Astrocyte of the cerebellum (primary cell): ENCODE measurements at regions not wholly inside any gene's neighbourhood (a gene's known extent, or its start where the extent isn't known, plus 50 kb on each side); places are given as distances from the start of the nearest gene placed in this dataset.
"Not testable (repeated sequence)": the region's sequence is repeated elsewhere in the genome, so short reads cannot be mapped to it uniquely, and the experiment has no call there.

Source experiments
- DNase-seq: peaks from one replicate; pipeline ENCODE4 v3.0.0-alpha.2; 2011; ENCODE audit warnings: low read depth
- H3K4me3 ChIP-seq: 2 replicates; pipeline ENCODE4 v1.5.1; 2011; ENCODE audit warnings: mild to moderate bottlenecking, low read depth, low read length, moderate library complexity
- CTCF ChIP-seq: IDR thresholded peaks from 2 replicates; pipeline ENCODE4 v1.5.1; 2012; ENCODE audit warnings: low read length, low read depth, moderate library complexity, mild to moderate bottlenecking; ENCODE audit errors: missing control alignments
- in situ Hi-C: cut with HindIII; loops from 2 replicates; pipeline ENCODE4 v1.10.0; 2017; ENCODE audit warnings: low sequenced_read_pairs

GRCh38 chr22:34842630-34843029 is 223.3 kb upstream of the ISX start:
- no peak overlapping the region for H3K4me3 ChIP-seq
- in situ Hi-C loops: no loop called here
- DNase-seq: no peak
- TF ChIP-seq CTCF: no peak

GRCh38 chr22:34843743-34844142 is 222.2 kb upstream of the ISX start:
- DNase-seq, H3K4me3 ChIP-seq, in situ Hi-C loops: not testable (repeated sequence)

GRCh38 chr22:34845391-34845790 is 220.6 kb upstream of the ISX start:
- no peak for TF ChIP-seq CTCF

GRCh38 chr22:34847072-34847471 is 218.9 kb upstream of the ISX start:
- H3K4me3 ChIP-seq: no peak overlapping the region
- no peak for TF ChIP-seq CTCF
- DNase-seq: no peak
- in situ Hi-C loops: no loop called here

More at GRCh38 chr22:34845391-34845790, 220.6 kb upstream of the ISX start:
- in situ Hi-C loops: no loop called here
- no peak for DNase-seq
- no peak overlapping the region for H3K4me3 ChIP-seq

- TF ChIP-seq CTCF: no peak
- in situ Hi-C loops: no loop called here
- H3K4me3 ChIP-seq: no peak overlapping the region
- DNase-seq: no peak
Measured at GRCh38 chr22:34849965-34850364, 216.0 kb upstream of the ISX start.

- H3K4me3 ChIP-seq: no peak overlapping the region
- no peak for TF ChIP-seq CTCF
- in situ Hi-C loops: no loop called here
- DNase-seq: no peak
Measured at GRCh38 chr22:34851918-34852662, 213.9 kb upstream of the ISX start.

- H3K4me3 ChIP-seq: no peak overlapping the region
- in situ Hi-C loops: no loop called here
- no peak for DNase-seq
- no peak for TF ChIP-seq CTCF
Measured at GRCh38 chr22:34855471-34855870, 210.5 kb upstream of the ISX start.
